ENCODE measurements at regions not wholly inside any gene's neighbourhood (a gene's known extent, or its start where the extent isn't known, plus 50 kb on each side); places are given as distances from the start of the nearest gene placed in this dataset.

DNA sequence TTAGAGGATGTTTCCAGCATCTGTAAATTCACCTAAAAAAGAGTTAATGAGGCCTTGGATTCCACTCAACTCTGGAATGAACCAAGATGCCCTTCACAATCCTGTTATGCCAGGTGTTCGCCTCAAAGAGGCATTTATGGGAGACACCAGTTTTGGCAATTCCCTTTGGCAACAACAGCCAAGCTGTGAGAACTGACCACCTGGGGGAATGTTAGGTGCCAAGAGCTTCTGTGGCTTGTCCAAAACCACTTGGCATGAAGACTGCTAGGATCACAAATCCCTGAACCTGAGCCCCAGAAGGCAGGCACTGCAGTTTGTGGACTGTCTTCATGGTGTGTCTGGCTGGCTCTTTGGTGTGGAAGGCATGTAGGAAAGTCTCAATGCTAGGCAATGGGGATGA is 164.4 kb upstream of the BDNF start:
- no peak for DNase-seq (ENCODE audit: low spot score)
- no peaks in the 10 kb centered on the region for H4K20me1 ChIP-seq (ENCODE audit: insufficient read depth, low read length)
- no TSS peak for BruUV-seq (replicated peaks)
- H3K27ac ChIP-seq (ENCODE audit: low read depth, low read length, poor library complexity, severe bottlenecking): no peak overlapping the region
- no peak for TF ChIP-seq EZH2phosphoT487 (IDR thresholded peaks at IDR 0.05; ENCODE audit: borderline replicate concordance, low read depth, low read length)
- TF ChIP-seq, protein P1, sequence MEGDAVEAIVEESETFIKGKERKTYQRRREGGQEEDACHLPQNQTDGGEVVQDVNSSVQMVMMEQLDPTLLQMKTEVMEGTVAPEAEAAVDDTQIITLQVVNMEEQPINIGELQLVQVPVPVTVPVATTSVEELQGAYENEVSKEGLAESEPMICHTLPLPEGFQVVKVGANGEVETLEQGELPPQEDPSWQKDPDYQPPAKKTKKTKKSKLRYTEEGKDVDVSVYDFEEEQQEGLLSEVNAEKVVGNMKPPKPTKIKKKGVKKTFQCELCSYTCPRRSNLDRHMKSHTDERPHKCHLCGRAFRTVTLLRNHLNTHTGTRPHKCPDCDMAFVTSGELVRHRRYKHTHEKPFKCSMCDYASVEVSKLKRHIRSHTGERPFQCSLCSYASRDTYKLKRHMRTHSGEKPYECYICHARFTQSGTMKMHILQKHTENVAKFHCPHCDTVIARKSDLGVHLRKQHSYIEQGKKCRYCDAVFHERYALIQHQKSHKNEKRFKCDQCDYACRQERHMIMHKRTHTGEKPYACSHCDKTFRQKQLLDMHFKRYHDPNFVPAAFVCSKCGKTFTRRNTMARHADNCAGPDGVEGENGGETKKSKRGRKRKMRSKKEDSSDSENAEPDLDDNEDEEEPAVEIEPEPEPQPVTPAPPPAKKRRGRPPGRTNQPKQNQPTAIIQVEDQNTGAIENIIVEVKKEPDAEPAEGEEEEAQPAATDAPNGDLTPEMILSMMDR (conservative IDR thresholded peaks at IDR 0.05; ENCODE audit: low read length): no peak
- CTCF ChIA-PET (ENCODE audit: unreplicated experiment): no interaction called here
- no peaks in the 10 kb centered on the region for H3K79me2 ChIP-seq (ENCODE audit: insufficient read depth, low read depth, low read length)
- H3K9me2 ChIP-seq (ENCODE audit: insufficient read depth, low read length): no peaks in the 10 kb centered on the region
- no peak overlapping the region for H2AFZ ChIP-seq (ENCODE audit: low read length)
- no peaks in the 10 kb centered on the region for H3K9me3 ChIP-seq (ENCODE audit: low read length)
- H3K4me2 ChIP-seq (ENCODE audit: low read length): no peak overlapping the region
- intact Hi-C loops (cut with micrococcal nuclease; ENCODE audit: unreplicated experiment): no loop called here
- H3K36me3 ChIP-seq (ENCODE audit: insufficient read depth, low read length): no peaks in the 10 kb centered on the region
- no peak overlapping the region for H3K4me3 ChIP-seq (ENCODE audit: low read depth, low read length, poor library complexity, severe bottlenecking)
- POLR2A ChIA-PET: no interaction called here
- no peaks in the 10 kb centered on the region for H3K4me1 ChIP-seq (ENCODE audit: insufficient read depth, low read length, poor library complexity, severe bottlenecking)

DNA sequence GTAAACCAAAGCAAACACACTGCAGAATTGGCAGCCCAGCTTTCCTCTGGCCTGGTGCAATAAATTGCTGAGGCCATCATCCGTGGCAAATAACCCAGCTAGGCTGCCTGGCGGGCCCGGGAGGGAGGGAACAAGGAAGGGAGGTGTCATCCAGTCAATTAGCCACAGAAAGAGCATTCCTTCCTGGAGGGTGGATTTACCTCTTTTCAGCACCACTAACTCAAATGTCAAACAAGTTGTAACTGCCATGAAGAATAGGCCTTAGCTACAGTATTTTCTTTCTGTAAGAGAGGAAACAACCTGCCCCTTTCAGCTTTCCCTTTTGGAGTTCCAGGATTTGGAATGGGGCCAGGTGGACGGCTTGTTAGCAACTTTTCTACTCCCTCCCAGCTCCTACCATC is 163.8 kb upstream of the BDNF start:
- Histone ChIP-seq H3K79me2 (ENCODE audit: insufficient read depth, low read depth, low read length) (no peaks in the 10 kb centered on the region), H3K4me1 (ENCODE audit: insufficient read depth, low read length, poor library complexity, severe bottlenecking) (no peaks in the 10 kb centered on the region), H4K20me1 (ENCODE audit: insufficient read depth, low read length) (no peaks in the 10 kb centered on the region), H3K4me2 (ENCODE audit: low read length) (no peak overlapping the region), H3K9me3 (ENCODE audit: low read length) (no peaks in the 10 kb centered on the region), H3K4me3 (ENCODE audit: low read depth, low read length, poor library complexity, severe bottlenecking) (no peak overlapping the region), H2AFZ (ENCODE audit: low read length) (no peak overlapping the region), H3K36me3 (ENCODE audit: insufficient read depth, low read length) (no peaks in the 10 kb centered on the region), H3K9me2 (ENCODE audit: insufficient read depth, low read length) (no peaks in the 10 kb centered on the region), H3K27ac (ENCODE audit: low read depth, low read length, poor library complexity, severe bottlenecking) (no peak overlapping the region)
- no peak for DNase-seq (ENCODE audit: low spot score)
- TF ChIP-seq EZH2phosphoT487 (IDR thresholded peaks at IDR 0.05; ENCODE audit: borderline replicate concordance, low read depth, low read length): no peak
- TF ChIP-seq, protein P1 (conservative IDR thresholded peaks at IDR 0.05; ENCODE audit: low read length): no peak
- POLR2A ChIA-PET: no interaction called here
- intact Hi-C loops (cut with micrococcal nuclease; ENCODE audit: unreplicated experiment): no loop called here
- no TSS peak for BruUV-seq (replicated peaks)
- CTCF ChIA-PET (ENCODE audit: unreplicated experiment): no interaction called here

DNA sequence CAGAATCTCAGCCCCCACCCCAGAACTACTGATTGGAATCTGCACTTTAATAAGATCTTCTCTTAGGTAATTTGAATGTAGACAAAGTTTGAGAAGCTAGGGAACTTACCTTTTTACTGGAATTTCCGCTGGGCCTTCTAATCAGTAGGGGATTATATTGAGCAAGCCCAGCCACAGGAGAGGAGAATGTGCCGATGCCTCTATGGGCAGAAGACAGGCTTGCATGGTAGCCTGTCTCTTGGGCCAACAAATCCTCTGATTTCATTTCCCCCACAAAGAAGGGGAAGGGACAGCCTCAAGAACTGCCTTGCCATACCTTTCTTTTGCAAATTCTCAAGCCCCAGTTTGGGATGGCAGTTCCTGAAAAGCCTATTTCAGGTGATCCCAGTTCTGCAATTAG is 163.4 kb upstream of the BDNF start:
- Histone ChIP-seq H3K79me2 (ENCODE audit: insufficient read depth, low read depth, low read length) (no peaks in the 10 kb centered on the region), H3K27ac (ENCODE audit: low read depth, low read length, poor library complexity, severe bottlenecking) (no peak overlapping the region), H3K4me2 (ENCODE audit: low read length) (no peak overlapping the region), H4K20me1 (ENCODE audit: insufficient read depth, low read length) (no peaks in the 10 kb centered on the region), H3K9me3 (ENCODE audit: low read length) (no peaks in the 10 kb centered on the region), H3K36me3 (ENCODE audit: insufficient read depth, low read length) (no peaks in the 10 kb centered on the region), H3K4me3 (ENCODE audit: low read depth, low read length, poor library complexity, severe bottlenecking) (no peak overlapping the region), H3K4me1 (ENCODE audit: insufficient read depth, low read length, poor library complexity, severe bottlenecking) (no peaks in the 10 kb centered on the region), H2AFZ (ENCODE audit: low read length) (no peak overlapping the region), H3K9me2 (ENCODE audit: insufficient read depth, low read length) (no peaks in the 10 kb centered on the region)
- ChIA-PET CTCF (ENCODE audit: unreplicated experiment) (no interaction called here), POLR2A (no interaction called here)
- intact Hi-C loops (cut with micrococcal nuclease; ENCODE audit: unreplicated experiment): no loop called here
- TF ChIP-seq, protein P1 (conservative IDR thresholded peaks at IDR 0.05; ENCODE audit: low read length): no peak
- TF ChIP-seq EZH2phosphoT487 (IDR thresholded peaks at IDR 0.05; ENCODE audit: borderline replicate concordance, low read depth, low read length): no peak
- no TSS peak for BruUV-seq (replicated peaks)
- DNase-seq (ENCODE audit: low spot score): no peak
